OCI-LY3 (cell line): ENCODE measurements at regions not wholly inside any gene's neighbourhood (a gene's known extent, or its start where the extent isn't known, plus 50 kb on each side); places are given as distances from the start of the nearest gene placed in this dataset.
"Not testable (repeated sequence)": the region's sequence is repeated elsewhere in the genome, so short reads cannot be mapped to it uniquely, and the experiment has no call there.

Experiments used
- H2AFZ ChIP-seq: fragments of 200-600, 300-600 bp; shearing (Covaris generic); 2 replicates; pipeline ENCODE4 v1.6.0; 2014; ENCODE audit warnings: antibody characterized with exemption, low read depth, low read length
- H3K27ac ChIP-seq: fragments of 200-600, 300-600 bp; sonication (generic); 2 replicates; pipeline ENCODE4 v1.5.1; 2014; ENCODE audit warnings: mild to moderate bottlenecking, low read length, moderate library complexity, mixed read lengths
- H3K27me3 ChIP-seq: fragments of 200-600, 300-600 bp; sonication (generic); 2 replicates; pipeline ENCODE4 v1.6.1; 2014; ENCODE audit warnings: low read depth, low read length, mixed read lengths
- H3K36me3 ChIP-seq: fragments of 200-600, 300-600 bp; sonication (generic); replicated peaks from 2 replicates; pipeline ENCODE3; 2014; ENCODE audit warnings: low read depth, low read length, mixed read lengths
- H3K4me1 ChIP-seq: fragments of 300-600, 200-600 bp; sonication (generic); 2 replicates; pipeline ENCODE4 v1.6.1; 2014; ENCODE audit warnings: low read length, mixed read lengths
- H3K4me2 ChIP-seq: fragments of 200-600, 300-600 bp; sonication (generic); 2 replicates; pipeline ENCODE4 v1.6.1; 2014; ENCODE audit warnings: low read length, mixed read lengths
- H3K4me3 ChIP-seq: fragments of 300-600, 200-600 bp; sonication (generic); 2 replicates; pipeline ENCODE4 v1.5.1; 2014; ENCODE audit warnings: antibody characterized with exemption, mild to moderate bottlenecking, low read length, moderate library complexity
- H3K79me2 ChIP-seq: fragments of 300-600, 200-600 bp; shearing (Covaris generic); 2 replicates; pipeline ENCODE4 v1.6.1; 2014; ENCODE audit warnings: mild to moderate bottlenecking, low read length, mixed read lengths
- H3K9ac ChIP-seq: fragments of 300-600, 200-600 bp; shearing (Covaris generic); 2 replicates; pipeline ENCODE4 v1.6.0; 2014; ENCODE audit warnings: mild to moderate bottlenecking, low read length, moderate library complexity
- H3K9me3 ChIP-seq: fragments of 200-600, 300-600 bp; shearing (Covaris generic); 2 replicates; pipeline ENCODE4 v1.6.1; 2014; ENCODE audit warnings: low read length, mixed read lengths; ENCODE audit not compliant: insufficient read depth
- H4K20me1 ChIP-seq: fragments of 200-600, 300-600 bp; sonication (generic); 2 replicates; pipeline ENCODE4 v1.6.1; 2016; ENCODE audit warnings: low read length, mixed read lengths; ENCODE audit not compliant: insufficient read depth
- EZH2phosphoT487 ChIP-seq: fragments of 200-600 bp; shearing (Covaris generic); IDR thresholded peaks from 2 replicates; pipeline ENCODE4 v1.6.1; 2018; ENCODE audit warnings: antibody characterized with exemption, mixed run types, low read depth
- TF ChIP-seq, protein P1 (sequence below): fragments of 200-600, 300-600 bp; sonication (generic); IDR thresholded peaks from 2 replicates; pipeline ENCODE4 v1.5.1; 2014; ENCODE audit warnings: antibody characterized with exemption, low read length, low read depth

DNA sequence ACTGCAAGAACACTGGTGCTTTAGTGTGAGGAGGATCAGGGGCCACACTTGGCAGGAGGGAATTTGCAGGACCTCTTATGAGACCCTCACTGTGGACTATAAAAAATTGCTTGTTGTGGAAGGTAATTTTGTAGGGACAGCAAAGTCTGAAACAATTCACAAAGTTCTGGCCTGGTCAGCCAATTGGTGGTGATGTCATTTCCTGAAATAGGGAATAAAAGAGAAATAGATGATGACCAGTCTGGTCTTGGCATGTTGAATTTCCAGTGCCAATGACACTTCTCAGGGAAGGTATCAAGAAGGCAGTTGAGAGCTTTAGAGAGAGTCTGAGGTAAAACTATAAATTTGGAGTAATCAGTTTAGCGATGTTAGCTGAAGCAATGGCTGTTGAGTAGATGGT, 129.3 kb upstream of the LMNTD1 start:
- no peaks in the 10 kb centered on the region for H3K9me3 ChIP-seq
- no peaks in the 10 kb centered on the region for H3K4me1 ChIP-seq
- H3K27ac ChIP-seq: no peak overlapping the region
- no peak for TF ChIP-seq EZH2phosphoT487
- TF ChIP-seq, protein P1, sequence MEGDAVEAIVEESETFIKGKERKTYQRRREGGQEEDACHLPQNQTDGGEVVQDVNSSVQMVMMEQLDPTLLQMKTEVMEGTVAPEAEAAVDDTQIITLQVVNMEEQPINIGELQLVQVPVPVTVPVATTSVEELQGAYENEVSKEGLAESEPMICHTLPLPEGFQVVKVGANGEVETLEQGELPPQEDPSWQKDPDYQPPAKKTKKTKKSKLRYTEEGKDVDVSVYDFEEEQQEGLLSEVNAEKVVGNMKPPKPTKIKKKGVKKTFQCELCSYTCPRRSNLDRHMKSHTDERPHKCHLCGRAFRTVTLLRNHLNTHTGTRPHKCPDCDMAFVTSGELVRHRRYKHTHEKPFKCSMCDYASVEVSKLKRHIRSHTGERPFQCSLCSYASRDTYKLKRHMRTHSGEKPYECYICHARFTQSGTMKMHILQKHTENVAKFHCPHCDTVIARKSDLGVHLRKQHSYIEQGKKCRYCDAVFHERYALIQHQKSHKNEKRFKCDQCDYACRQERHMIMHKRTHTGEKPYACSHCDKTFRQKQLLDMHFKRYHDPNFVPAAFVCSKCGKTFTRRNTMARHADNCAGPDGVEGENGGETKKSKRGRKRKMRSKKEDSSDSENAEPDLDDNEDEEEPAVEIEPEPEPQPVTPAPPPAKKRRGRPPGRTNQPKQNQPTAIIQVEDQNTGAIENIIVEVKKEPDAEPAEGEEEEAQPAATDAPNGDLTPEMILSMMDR: no peak
- H3K36me3 ChIP-seq: no peaks in the 10 kb centered on the region
- H3K9ac ChIP-seq: no peak overlapping the region
- no peak overlapping the region for H2AFZ ChIP-seq
- no peaks in the 10 kb centered on the region for H4K20me1 ChIP-seq
- H3K4me3 ChIP-seq: no peak overlapping the region
- no peak overlapping the region for H3K4me2 ChIP-seq
- H3K79me2 ChIP-seq: no peaks in the 10 kb centered on the region
- H3K27me3 ChIP-seq: no peaks in the 10 kb centered on the region

DNA sequence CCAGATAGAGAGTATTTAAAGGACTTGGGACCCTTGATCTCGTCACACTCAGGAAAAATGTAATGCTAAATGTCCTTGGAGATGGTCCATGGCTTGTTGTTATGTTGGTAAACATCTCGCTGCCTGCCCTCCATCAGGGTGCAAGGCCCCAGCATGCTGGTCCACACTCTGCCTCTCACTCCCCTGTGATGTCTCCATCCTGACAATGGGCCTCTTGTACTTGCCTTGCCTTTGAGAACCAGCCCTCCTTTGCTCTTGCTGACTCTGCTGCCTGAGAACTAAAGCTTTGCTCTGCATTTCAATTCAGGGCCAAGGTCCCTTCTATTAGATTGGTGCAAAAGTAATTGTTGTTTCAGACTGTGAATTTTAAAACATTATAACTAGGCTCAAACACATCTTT, 131.0 kb upstream of the LMNTD1 start:
- no peak overlapping the region for H3K27ac ChIP-seq
- H3K4me1 ChIP-seq: no peaks in the 10 kb centered on the region
- H3K27me3 ChIP-seq: no peaks in the 10 kb centered on the region
- TF ChIP-seq, protein P1: no peak
- no peak for TF ChIP-seq EZH2phosphoT487
- H3K9ac ChIP-seq: no peak overlapping the region
- no peaks in the 10 kb centered on the region for H4K20me1 ChIP-seq
- no peaks in the 10 kb centered on the region for H3K9me3 ChIP-seq
- H3K36me3 ChIP-seq: no peaks in the 10 kb centered on the region
- no peak overlapping the region for H3K4me2 ChIP-seq
- no peaks in the 10 kb centered on the region for H3K79me2 ChIP-seq
- no peak overlapping the region for H2AFZ ChIP-seq
- no peak overlapping the region for H3K4me3 ChIP-seq

DNA sequence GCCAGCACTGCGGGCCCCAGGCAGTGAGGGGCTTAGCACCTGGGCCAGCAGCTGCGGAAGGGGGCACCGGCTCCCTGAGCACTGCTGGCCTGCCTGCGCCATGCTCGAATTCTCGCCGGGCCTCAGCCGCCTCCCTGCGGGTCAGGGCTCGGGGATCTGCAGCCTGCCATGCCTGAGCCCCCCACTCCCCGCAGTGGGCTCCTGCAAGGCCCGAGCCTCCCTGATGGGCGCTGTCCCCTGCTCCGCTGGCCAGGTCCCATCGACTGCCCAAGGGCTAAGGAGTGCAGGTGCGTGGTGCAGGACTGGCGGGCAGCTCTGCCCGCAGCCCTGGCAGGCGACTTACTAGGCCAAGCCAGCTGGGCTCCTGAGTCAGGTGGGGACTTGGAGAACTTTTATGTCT, 133.3 kb upstream of the LMNTD1 start:
- Histone ChIP-seq H3K27ac (no peak overlapping the region), H3K79me2 (no peaks in the 10 kb centered on the region), H2AFZ (no peak overlapping the region), H3K27me3 (no peaks in the 10 kb centered on the region), H3K4me1 (no peaks in the 10 kb centered on the region), H3K4me2 (no peak overlapping the region), H4K20me1 (no peaks in the 10 kb centered on the region), H3K36me3 (no peaks in the 10 kb centered on the region), H3K4me3 (no peak overlapping the region), H3K9ac (no peak overlapping the region), H3K9me3 (no peaks in the 10 kb centered on the region)
- TF ChIP-seq EZH2phosphoT487: no peak
- TF ChIP-seq, protein P1: no peak

DNA sequence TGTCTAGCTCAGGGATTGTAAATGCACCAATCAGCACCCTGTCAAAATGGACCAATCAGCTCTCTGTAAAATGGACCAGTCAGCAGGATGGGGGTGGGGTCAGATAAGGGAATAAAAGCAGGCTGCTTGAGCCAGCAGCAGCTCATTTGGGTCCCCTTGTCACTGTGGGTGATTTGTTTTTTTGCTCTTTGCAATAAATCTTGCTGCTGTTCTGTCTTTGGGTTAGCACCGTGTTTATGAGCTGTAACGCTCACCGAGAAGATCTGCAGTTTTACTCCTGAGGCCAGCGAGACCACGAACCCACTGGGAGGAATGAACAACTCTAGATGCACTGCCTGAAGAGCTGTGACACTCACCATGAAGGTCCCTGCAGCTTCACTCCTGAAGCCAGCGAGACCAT, 134.1 kb upstream of the LMNTD1 start:
- Histone ChIP-seq H3K27me3 (no peaks in the 10 kb centered on the region), H4K20me1 (no peaks in the 10 kb centered on the region), H3K4me2 (no peak overlapping the region), H3K36me3 (no peaks in the 10 kb centered on the region), H3K4me3 (no peak overlapping the region), H3K9me3 (no peaks in the 10 kb centered on the region), H2AFZ (no peak overlapping the region), H3K27ac (no peak overlapping the region), H3K79me2 (no peaks in the 10 kb centered on the region), H3K4me1 (no peaks in the 10 kb centered on the region), H3K9ac (no peak overlapping the region)
- TF ChIP-seq, protein P1: no peak
- no peak for TF ChIP-seq EZH2phosphoT487

DNA sequence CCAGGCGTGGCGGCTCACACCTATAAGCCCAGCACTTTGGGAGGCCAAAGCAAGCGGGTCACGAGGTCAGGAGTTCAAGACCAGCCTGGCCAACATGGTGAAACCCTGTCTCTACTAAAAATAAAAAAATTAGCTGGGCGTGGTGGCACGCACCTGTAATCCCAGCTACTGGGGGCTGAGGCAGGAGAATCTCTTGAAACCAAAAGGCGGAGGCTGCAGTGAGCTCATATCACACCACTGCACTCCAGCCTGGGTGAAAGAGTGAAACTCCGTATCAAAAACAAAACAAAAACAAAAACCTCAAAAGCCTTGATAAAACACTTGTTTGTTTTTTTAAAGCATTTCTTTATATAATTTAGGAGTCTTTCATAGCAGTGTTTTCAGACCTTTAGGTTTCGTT, 135.8 kb upstream of the LMNTD1 start:
- H3K27ac ChIP-seq: not testable (repeated sequence)

More for the DNA sequence above, 135.8 kb upstream of the LMNTD1 start:
- not testable (repeated sequence) for H3K9me3 ChIP-seq, H2AFZ ChIP-seq, H3K79me2 ChIP-seq, H3K36me3 ChIP-seq, H3K27me3 ChIP-seq, H4K20me1 ChIP-seq, H3K4me2 ChIP-seq, H3K4me3 ChIP-seq, H3K4me1 ChIP-seq, H3K9ac ChIP-seq
